PC-9 (cell line): ENCODE measurements at regions not wholly inside any gene's neighbourhood (a gene's known extent, or its start where the extent isn't known, plus 50 kb on each side); places are given as distances from the start of the nearest gene placed in this dataset.

Source experiments
- EZH2 ChIP-seq: fragments of 200-600 bp; sonication (generic); IDR thresholded peaks from 2 replicates; pipeline ENCODE4 v1.8.0; 2017; ENCODE audit warnings: antibody characterized with exemption, low read depth
- TF ChIP-seq, protein P1 (sequence below): fragments of 200-600 bp; sonication (generic); conservative IDR thresholded peaks from 2 replicates; pipeline ENCODE4 v1.6.1; 2017; ENCODE audit warnings: mixed run types, antibody characterized with exemption, mild to moderate bottlenecking, moderate library complexity

DNA sequence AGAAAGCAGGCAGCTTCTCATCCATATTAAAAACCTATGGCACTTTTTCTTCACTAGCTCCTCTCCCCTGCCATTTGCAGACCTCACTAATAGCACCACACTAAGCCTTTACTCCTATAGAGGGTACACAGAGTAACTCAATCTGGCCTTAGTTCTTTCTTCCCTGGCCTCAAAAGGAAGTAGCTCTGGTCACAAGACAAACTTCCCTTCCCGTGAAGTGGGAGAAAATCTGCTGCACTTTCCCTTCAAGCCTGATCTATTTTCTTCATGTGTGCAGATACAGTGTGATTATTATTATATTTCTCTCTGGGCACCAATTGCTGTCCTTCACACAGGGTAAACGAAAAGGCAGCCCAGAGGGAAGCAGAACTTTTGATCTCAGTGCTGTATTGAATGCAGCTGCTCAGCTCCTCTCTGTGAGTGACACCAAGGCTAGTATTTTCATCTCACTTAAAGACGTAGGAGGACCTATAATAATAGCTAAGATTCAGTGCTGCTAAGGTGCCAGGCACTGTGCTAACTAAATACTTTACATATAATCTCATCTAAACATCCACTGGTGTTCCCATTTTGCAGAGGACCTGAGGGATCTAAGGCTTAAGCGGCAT is 61.9 kb upstream of the RASGRP1 start:
- TF ChIP-seq, protein P1, sequence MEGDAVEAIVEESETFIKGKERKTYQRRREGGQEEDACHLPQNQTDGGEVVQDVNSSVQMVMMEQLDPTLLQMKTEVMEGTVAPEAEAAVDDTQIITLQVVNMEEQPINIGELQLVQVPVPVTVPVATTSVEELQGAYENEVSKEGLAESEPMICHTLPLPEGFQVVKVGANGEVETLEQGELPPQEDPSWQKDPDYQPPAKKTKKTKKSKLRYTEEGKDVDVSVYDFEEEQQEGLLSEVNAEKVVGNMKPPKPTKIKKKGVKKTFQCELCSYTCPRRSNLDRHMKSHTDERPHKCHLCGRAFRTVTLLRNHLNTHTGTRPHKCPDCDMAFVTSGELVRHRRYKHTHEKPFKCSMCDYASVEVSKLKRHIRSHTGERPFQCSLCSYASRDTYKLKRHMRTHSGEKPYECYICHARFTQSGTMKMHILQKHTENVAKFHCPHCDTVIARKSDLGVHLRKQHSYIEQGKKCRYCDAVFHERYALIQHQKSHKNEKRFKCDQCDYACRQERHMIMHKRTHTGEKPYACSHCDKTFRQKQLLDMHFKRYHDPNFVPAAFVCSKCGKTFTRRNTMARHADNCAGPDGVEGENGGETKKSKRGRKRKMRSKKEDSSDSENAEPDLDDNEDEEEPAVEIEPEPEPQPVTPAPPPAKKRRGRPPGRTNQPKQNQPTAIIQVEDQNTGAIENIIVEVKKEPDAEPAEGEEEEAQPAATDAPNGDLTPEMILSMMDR, result no peak
- TF ChIP-seq EZH2, result no peak
